ENCODE measurements at regions not wholly inside any gene's neighbourhood (a gene's known extent, or its start where the extent isn't known, plus 50 kb on each side); places are given as distances from the start of the nearest gene placed in this dataset.

- TF ChIP-seq CTCF (IDR thresholded peaks at IDR 0.05) = no peak
- TF ChIP-seq POLR2A (IDR thresholded peaks at IDR 0.05) = no peak
These were observed 223.8 kb upstream of the MAGEC2 start for GRCh38 chrX:142428916-142429315.
